Neutrophil (primary cell): ENCODE measurements at regions not wholly inside any gene's neighbourhood (a gene's known extent, or its start where the extent isn't known, plus 50 kb on each side); places are given as distances from the start of the nearest gene placed in this dataset.

Experiments used
- H3K27ac ChIP-seq: fragments of 200-600 bp; sonication (generic); 2 replicates; pipeline ENCODE4 v1.5.1; 2016; ENCODE audit warnings: mild to moderate bottlenecking, moderate library complexity
- H3K27me3 ChIP-seq: fragments of 200-600 bp; sonication (generic); 2 replicates; pipeline ENCODE4 v1.6.0; 2016; ENCODE audit warnings: mild to moderate bottlenecking
- H3K36me3 ChIP-seq: fragments of 200-600 bp; sonication (generic); 2 replicates; pipeline ENCODE4 v1.5.1; 2017
- H3K4me1 ChIP-seq, 2 experiments: fragments of 200-600 bp in 1 of 2; sonication (generic) in 1 of 2; 1 replicate in 1 of 2; 2 replicates in 1 of 2; pipeline versions ENCODE4 v1.5.1 to v1.6.1; 2013 to 2016; ENCODE audit warnings: low read depth in 1 of 2, low read length in 1 of 2, mild to moderate bottlenecking in 1 of 2, moderate library complexity in 1 of 2; ENCODE audit not compliant: control insufficient read depth in 1 of 2, insufficient read depth in 1 of 2
- H3K4me3 ChIP-seq, 2 experiments: fragments of 200-600 bp in 1 of 2; sonication (generic) in 1 of 2; 1 replicate in 1 of 2; 2 replicates in 1 of 2; pipeline ENCODE4 v1.5.1; 2013 to 2016; ENCODE audit warnings: low read depth in 1 of 2, low read length in 1 of 2, mild to moderate bottlenecking in 1 of 2, moderate library complexity in 1 of 2
- H3K9me3 ChIP-seq: fragments of 200-600 bp; sonication (generic); 2 replicates; pipeline ENCODE4 v1.5.1; 2016
- CTCF ChIP-seq: fragments of 200-600 bp; sonication (generic); IDR thresholded peaks from 2 replicates; pipeline ENCODE4 v1.5.1; 2016; ENCODE audit warnings: antibody characterized with exemption

GRCh38 chr22:25368271-25368670, 148.8 kb downstream of the CRYBB2 start:
- H3K4me1 ChIP-seq: no peaks in the 10 kb centered on the region
- peaks cover 42% of the 10 kb centered on the region for H3K36me3 ChIP-seq
- H3K27me3 ChIP-seq: no peaks in the 10 kb centered on the region
- H3K27ac ChIP-seq: no peak overlapping the region
- no peaks in the 10 kb centered on the region for H3K9me3 ChIP-seq
- no peak for TF ChIP-seq CTCF
- no peak overlapping the region for H3K4me3 ChIP-seq

GRCh38 chr22:25369041-25369440, 149.6 kb downstream of the CRYBB2 start:
- Histone ChIP-seq H3K36me3 (peaks cover 49% of the 10 kb centered on the region), H3K4me1 (no peaks in the 10 kb centered on the region), H3K4me3 (no peak overlapping the region), H3K9me3 (no peaks in the 10 kb centered on the region), H3K27ac (no peak overlapping the region), H3K27me3 (no peaks in the 10 kb centered on the region)
- no peak for TF ChIP-seq CTCF

GRCh38 chr22:25370322-25370721, 150.9 kb downstream of the CRYBB2 start:
- H3K4me3 ChIP-seq: no peak overlapping the region
- H3K36me3 ChIP-seq: peaks cover 54% of the 10 kb centered on the region
- H3K27me3 ChIP-seq: no peaks in the 10 kb centered on the region
- H3K9me3 ChIP-seq: no peaks in the 10 kb centered on the region
- no peak overlapping the region for H3K27ac ChIP-seq
- H3K4me1 ChIP-seq: peaks cover 6 to 9% of the 10 kb centered on the region in 2 experiments
- no peak for TF ChIP-seq CTCF

GRCh38 chr22:25372000-25372595, 152.7 kb downstream of the CRYBB2 start:
- Histone ChIP-seq H3K36me3 (peaks cover 42% of the 10 kb centered on the region), H3K4me3 (no peak overlapping the region), H3K9me3 (no peaks in the 10 kb centered on the region), H3K4me1 (peaks cover 6 to 12% of the 10 kb centered on the region in 2 experiments), H3K27me3 (no peaks in the 10 kb centered on the region), H3K27ac (no peak overlapping the region)
- TF ChIP-seq CTCF: no peak

GRCh38 chr22:25373961-25374360, 154.5 kb downstream of the CRYBB2 start:
- Histone ChIP-seq H3K4me1 (peaks cover 6 to 12% of the 10 kb centered on the region in 2 experiments), H3K4me3 (no peak overlapping the region), H3K36me3 (peaks cover 51% of the 10 kb centered on the region), H3K9me3 (no peaks in the 10 kb centered on the region), H3K27ac (no peak overlapping the region), H3K27me3 (no peaks in the 10 kb centered on the region)
- TF ChIP-seq CTCF: no peak

- Histone ChIP-seq H3K4me3 (no peak overlapping the region), H3K9me3 (no peaks in the 10 kb centered on the region), H3K4me1 (peaks cover 6 to 12% of the 10 kb centered on the region in 2 experiments), H3K27ac (no peak overlapping the region), H3K27me3 (no peaks in the 10 kb centered on the region), H3K36me3 (peaks cover 48% of the 10 kb centered on the region)
- TF ChIP-seq CTCF: no peak
Observed at GRCh38 chr22:25374869-25375268, 155.4 kb downstream of the CRYBB2 start.
